Endothelial cell (in vitro differentiated cells): ENCODE measurements at regions not wholly inside any gene's neighbourhood (a gene's known extent, or its start where the extent isn't known, plus 50 kb on each side); places are given as distances from the start of the nearest gene placed in this dataset.

Experiments used
- DNase-seq: peaks from one replicate; pipeline ENCODE4 v3.0.0; 2021; ENCODE audit warnings: low spot score
- H3K27ac Mint-ChIP-seq: one replicate; pipeline ENCODE4 v1.8.0; 2021; ENCODE audit warnings: mixed read lengths, inconsistent platforms; ENCODE audit not compliant: unreplicated experiment
- H3K27me3 Mint-ChIP-seq: one replicate; pipeline ENCODE4 v1.8.0; 2021; ENCODE audit warnings: mild to moderate bottlenecking, moderate library complexity, mixed read lengths, inconsistent platforms; ENCODE audit not compliant: unreplicated experiment
- H3K36me3 Mint-ChIP-seq: one replicate; pipeline ENCODE4 v1.8.0; 2021; ENCODE audit warnings: mild to moderate bottlenecking, low read depth, mixed read lengths, inconsistent platforms; ENCODE audit not compliant: unreplicated experiment
- H3K4me1 Mint-ChIP-seq: one replicate; pipeline ENCODE4 v1.8.0; 2021; ENCODE audit warnings: mild to moderate bottlenecking, mixed read lengths, inconsistent platforms; ENCODE audit not compliant: unreplicated experiment
- H3K4me3 Mint-ChIP-seq: one replicate; pipeline ENCODE4 v1.8.0; 2021; ENCODE audit warnings: mild to moderate bottlenecking, mixed read lengths, inconsistent platforms; ENCODE audit not compliant: unreplicated experiment
- H3K9me3 Mint-ChIP-seq: one replicate; pipeline ENCODE4 v1.8.0; 2021; ENCODE audit warnings: mixed read lengths, inconsistent platforms; ENCODE audit not compliant: unreplicated experiment
- CTCF ChIP-seq: fragments of 200-600 bp; sonication (generic); IDR thresholded peaks from one replicate; pipeline ENCODE4 v1.5.0; 2021; ENCODE audit warnings: antibody characterized with exemption; ENCODE audit not compliant: unreplicated experiment

- no peaks in the 10 kb centered on the region for H3K27me3 Mint-ChIP-seq
- peaks cover 7% of the 10 kb centered on the region for H3K36me3 Mint-ChIP-seq
- H3K4me3 Mint-ChIP-seq = no peak overlapping the region
- H3K9me3 Mint-ChIP-seq = peaks cover 5% of the 10 kb centered on the region
- no peak for TF ChIP-seq CTCF
- no peak for DNase-seq
- no peak overlapping the region for H3K27ac Mint-ChIP-seq
- H3K4me1 Mint-ChIP-seq = no peaks in the 10 kb centered on the region
These were observed 881.8 kb upstream of the ID2 start for GRCh38 chr2:7800031-7800430.

GRCh38 chr2:7801212-7801611 lies 880.6 kb upstream of the ID2 start:
- Mint-ChIP-seq H3K36me3 (peaks cover 7% of the 10 kb centered on the region), H3K27ac (no peak overlapping the region), H3K4me1 (no peaks in the 10 kb centered on the region), H3K4me3 (no peak overlapping the region), H3K9me3 (peaks cover 5% of the 10 kb centered on the region), H3K27me3 (no peaks in the 10 kb centered on the region)
- TF ChIP-seq CTCF = no peak
- DNase-seq = no peak

GRCh38 chr2:7803515-7803914 lies 878.3 kb upstream of the ID2 start:
- Mint-ChIP-seq H3K27me3 (no peaks in the 10 kb centered on the region), H3K27ac (no peak overlapping the region), H3K9me3 (peaks cover 5% of the 10 kb centered on the region), H3K4me1 (no peaks in the 10 kb centered on the region), H3K4me3 (no peak overlapping the region), H3K36me3 (peaks cover 6% of the 10 kb centered on the region)
- DNase-seq = no peak
- TF ChIP-seq CTCF = no peak

GRCh38 chr2:7809640-7810039 lies 872.2 kb upstream of the ID2 start:
- H3K27ac Mint-ChIP-seq = no peak overlapping the region
- H3K36me3 Mint-ChIP-seq = no peaks in the 10 kb centered on the region
- no peaks in the 10 kb centered on the region for H3K9me3 Mint-ChIP-seq
- no peaks in the 10 kb centered on the region for H3K4me1 Mint-ChIP-seq
- no peak overlapping the region for H3K4me3 Mint-ChIP-seq
- no peak for TF ChIP-seq CTCF
- H3K27me3 Mint-ChIP-seq = no peaks in the 10 kb centered on the region
- no peak for DNase-seq

GRCh38 chr2:7811073-7811472 lies 870.8 kb upstream of the ID2 start:
- no peak overlapping the region for H3K4me3 Mint-ChIP-seq
- no peaks in the 10 kb centered on the region for H3K4me1 Mint-ChIP-seq
- no peaks in the 10 kb centered on the region for H3K9me3 Mint-ChIP-seq
- H3K36me3 Mint-ChIP-seq = no peaks in the 10 kb centered on the region
- H3K27me3 Mint-ChIP-seq = peaks cover 3% of the 10 kb centered on the region
- TF ChIP-seq CTCF = no peak
- H3K27ac Mint-ChIP-seq = no peak overlapping the region
- DNase-seq = no peak
